ENCODE measurements at regions not wholly inside any gene's neighbourhood (a gene's known extent, or its start where the extent isn't known, plus 50 kb on each side); places are given as distances from the start of the nearest gene placed in this dataset.

DNA sequence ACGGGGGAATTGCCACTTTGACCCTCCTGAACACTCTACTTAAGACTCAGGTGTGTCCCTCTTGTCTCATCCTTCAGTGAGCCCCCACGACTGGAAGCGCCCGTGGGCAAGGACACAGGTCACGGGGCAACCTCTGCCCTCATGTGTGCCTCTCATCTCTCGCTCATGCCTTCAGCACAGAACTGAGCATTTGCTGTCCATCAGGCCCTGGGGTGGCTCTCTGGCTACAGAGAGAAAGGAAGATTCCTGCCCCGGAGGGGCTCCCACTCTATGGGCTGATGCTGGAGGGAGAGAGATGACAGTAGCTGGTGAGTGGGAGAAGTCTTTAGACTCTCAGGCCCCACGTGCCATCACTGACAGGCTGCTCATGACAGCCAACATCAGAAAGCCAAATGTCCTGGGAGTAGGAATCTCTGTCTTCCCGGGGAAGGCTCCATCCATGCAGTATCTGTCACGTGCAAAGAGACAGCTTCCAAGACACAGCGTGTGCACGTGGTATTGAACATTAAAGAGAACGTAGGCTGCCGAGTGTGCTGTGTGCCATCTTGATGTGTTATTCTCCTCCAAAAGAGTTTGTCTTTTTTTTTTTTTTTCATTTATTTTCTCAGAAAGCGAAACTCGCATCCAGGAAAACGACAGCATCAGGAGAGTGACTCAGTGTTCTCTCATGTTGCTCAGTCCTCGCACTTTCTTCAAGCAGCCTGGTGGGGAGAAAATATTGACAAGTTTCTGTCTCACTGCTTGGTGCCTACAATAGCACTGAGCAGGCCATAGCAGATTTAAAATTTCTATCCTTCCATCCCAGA lies 190.5 kb downstream of the GAS1 start:
- TF ChIP-seq POLR2A (IDR thresholded peaks at IDR 0.05) (no peak), CTCF (IDR thresholded peaks at IDR 0.05 in 8 of 11, conservative IDR thresholded peaks at IDR 0.05 in 3 of 11) (no peak)

All from spleen (tissue), 7 donors.